ENCODE measurements at regions not wholly inside any gene's neighbourhood (a gene's known extent, or its start where the extent isn't known, plus 50 kb on each side); places are given as distances from the start of the nearest gene placed in this dataset.

- Mint-ChIP-seq H3K9me3 (no peaks in the 10 kb centered on the region), H3K4me1 (no peaks in the 10 kb centered on the region), H3K4me3 (no peak overlapping the region)
These were observed 151.1 kb upstream of the TSHZ3 start for GRCh38 chr19:31500197-31500830.

GRCh38 chr19:31500946-31501345 is 151.7 kb upstream of the TSHZ3 start:
- Mint-ChIP-seq H3K9me3 (no peaks in the 10 kb centered on the region), H3K4me3 (no peak overlapping the region), H3K4me1 (no peaks in the 10 kb centered on the region), H3K36me3 (no peaks in the 10 kb centered on the region), H3K27me3 (ENCODE audit: low read depth in 3 of 3) (peaks cover 0 to 5% (median 2%) of the 10 kb centered on the region in 3 donors), H3K27ac (no peak overlapping the region)
- no peak for DNase-seq

More at GRCh38 chr19:31500197-31500830, 151.1 kb upstream of the TSHZ3 start:
- no peaks in the 10 kb centered on the region for H3K36me3 Mint-ChIP-seq
- peaks cover 0 to 7% (median 2%) of the 10 kb centered on the region in 3 donors for H3K27me3 Mint-ChIP-seq (ENCODE audit: low read depth in 3 of 3)
- H3K27ac Mint-ChIP-seq: no peak overlapping the region
- DNase-seq: no peak

- Mint-ChIP-seq H3K4me3 (no peak overlapping the region), H3K27me3 (ENCODE audit: low read depth in 3 of 3) (peaks cover 0 to 5% (median 2%) of the 10 kb centered on the region in 3 donors), H3K27ac (no peak overlapping the region), H3K4me1 (no peaks in the 10 kb centered on the region), H3K9me3 (no peaks in the 10 kb centered on the region), H3K36me3 (no peaks in the 10 kb centered on the region)
- no peak for DNase-seq
These were observed 152.4 kb upstream of the TSHZ3 start for GRCh38 chr19:31501427-31502195.

GRCh38 chr19:31502536-31503170 is 153.4 kb upstream of the TSHZ3 start:
- Mint-ChIP-seq H3K36me3 (no peaks in the 10 kb centered on the region), H3K9me3 (no peaks in the 10 kb centered on the region), H3K27ac (no peak overlapping the region), H3K27me3 (ENCODE audit: low read depth in 3 of 3) (peaks cover 0 to 5% (median 2%) of the 10 kb centered on the region in 3 donors), H3K4me3 (no peak overlapping the region), H3K4me1 (no peaks in the 10 kb centered on the region)
- DNase-seq: no peak

GRCh38 chr19:31503211-31503610 is 154.0 kb upstream of the TSHZ3 start:
- H3K27me3 Mint-ChIP-seq (ENCODE audit: low read depth in 3 of 3): peaks cover 0 to 5% (median 2%) of the 10 kb centered on the region in 3 donors
- no peaks in the 10 kb centered on the region for H3K36me3 Mint-ChIP-seq
- no peak overlapping the region for H3K27ac Mint-ChIP-seq
- H3K4me1 Mint-ChIP-seq: no peaks in the 10 kb centered on the region
- H3K4me3 Mint-ChIP-seq: no peak overlapping the region
- H3K9me3 Mint-ChIP-seq: no peaks in the 10 kb centered on the region
- DNase-seq: no peak

GRCh38 chr19:31504221-31504620 is 155.0 kb upstream of the TSHZ3 start:
- DNase-seq: no peak
- H3K36me3 Mint-ChIP-seq: no peaks in the 10 kb centered on the region
- peaks cover 0 to 3% (median 0%) of the 10 kb centered on the region in 6 donors for H3K9me3 Mint-ChIP-seq
- H3K27me3 Mint-ChIP-seq (ENCODE audit: low read depth in 3 of 3): peaks cover 3 to 5% (median 5%) of the 10 kb centered on the region in 3 donors
- H3K27ac Mint-ChIP-seq: no peak overlapping the region
- no peak overlapping the region for H3K4me3 Mint-ChIP-seq
- no peaks in the 10 kb centered on the region for H3K4me1 Mint-ChIP-seq

GRCh38 chr19:31505596-31505910 is 156.3 kb upstream of the TSHZ3 start:
- no peak overlapping the region for H3K4me3 Mint-ChIP-seq

GRCh38 chr19:31506102-31506501 is 156.9 kb upstream of the TSHZ3 start:
- Mint-ChIP-seq H3K27me3 (ENCODE audit: low read depth in 3 of 3) (peaks cover 3 to 6% (median 5%) of the 10 kb centered on the region in 3 donors), H3K4me1 (no peaks in the 10 kb centered on the region), H3K4me3 (no peak overlapping the region), H3K9me3 (peaks cover 0 to 3% (median 0%) of the 10 kb centered on the region in 6 donors), H3K36me3 (no peaks in the 10 kb centered on the region), H3K27ac (no peak overlapping the region)
- no peak for DNase-seq

More at GRCh38 chr19:31505596-31505910, 156.3 kb upstream of the TSHZ3 start:
- Mint-ChIP-seq H3K36me3 (no peaks in the 10 kb centered on the region), H3K27me3 (ENCODE audit: low read depth in 3 of 3) (peaks cover 3 to 5% (median 5%) of the 10 kb centered on the region in 3 donors), H3K4me1 (no peaks in the 10 kb centered on the region), H3K9me3 (peaks cover 0 to 3% (median 0%) of the 10 kb centered on the region in 6 donors), H3K27ac (no peak overlapping the region)
- DNase-seq: no peak

- H3K27ac Mint-ChIP-seq: no peak overlapping the region
- no peaks in the 10 kb centered on the region for H3K36me3 Mint-ChIP-seq
- no peak overlapping the region for H3K4me3 Mint-ChIP-seq
- no peak for DNase-seq
- H3K9me3 Mint-ChIP-seq: peaks cover 0 to 3% (median 0%) of the 10 kb centered on the region in 6 donors
- no peaks in the 10 kb centered on the region for H3K4me1 Mint-ChIP-seq
- peaks cover 0 to 5% (median 3%) of the 10 kb centered on the region in 3 donors for H3K27me3 Mint-ChIP-seq (ENCODE audit: low read depth in 3 of 3)
These were observed 161.4 kb upstream of the TSHZ3 start for GRCh38 chr19:31510635-31511034.

- H3K36me3 Mint-ChIP-seq: no peaks in the 10 kb centered on the region
- no peak overlapping the region for H3K27ac Mint-ChIP-seq
- peaks cover 0 to 3% (median 0%) of the 10 kb centered on the region in 6 donors for H3K9me3 Mint-ChIP-seq
- no peaks in the 10 kb centered on the region for H3K4me1 Mint-ChIP-seq
- peaks cover 0 to 5% (median 3%) of the 10 kb centered on the region in 3 donors for H3K27me3 Mint-ChIP-seq (ENCODE audit: low read depth in 3 of 3)
- H3K4me3 Mint-ChIP-seq: no peak overlapping the region
- DNase-seq: no peak
These were observed 161.9 kb upstream of the TSHZ3 start for GRCh38 chr19:31511098-31511497.

- no peak for DNase-seq
- Mint-ChIP-seq H3K27me3 (ENCODE audit: low read depth in 3 of 3) (peaks cover 0 to 5% (median 3%) of the 10 kb centered on the region in 3 donors), H3K9me3 (peaks cover 0 to 3% (median 0%) of the 10 kb centered on the region in 6 donors), H3K4me3 (no peak overlapping the region), H3K4me1 (no peaks in the 10 kb centered on the region), H3K36me3 (no peaks in the 10 kb centered on the region), H3K27ac (no peak overlapping the region)
These were observed 162.5 kb upstream of the TSHZ3 start for GRCh38 chr19:31511696-31512095.

GRCh38 chr19:31512181-31512970 is 163.1 kb upstream of the TSHZ3 start:
- H3K9me3 Mint-ChIP-seq: peaks cover 0 to 3% (median 0%) of the 10 kb centered on the region in 6 donors
- no peak overlapping the region for H3K27ac Mint-ChIP-seq
- no peaks in the 10 kb centered on the region for H3K36me3 Mint-ChIP-seq
- no peaks in the 10 kb centered on the region for H3K4me1 Mint-ChIP-seq
- H3K4me3 Mint-ChIP-seq: no peak overlapping the region
- DNase-seq: no peak
- H3K27me3 Mint-ChIP-seq (ENCODE audit: low read depth in 3 of 3): peaks cover 0 to 5% (median 3%) of the 10 kb centered on the region in 3 donors

- no peaks in the 10 kb centered on the region for H3K4me1 Mint-ChIP-seq
- H3K9me3 Mint-ChIP-seq: peaks cover 0 to 3% (median 0%) of the 10 kb centered on the region in 6 donors
- no peak overlapping the region for H3K27ac Mint-ChIP-seq
- H3K36me3 Mint-ChIP-seq: no peaks in the 10 kb centered on the region
- H3K27me3 Mint-ChIP-seq (ENCODE audit: low read depth in 3 of 3): peaks cover 0 to 3% (median 0%) of the 10 kb centered on the region in 3 donors
- no peak overlapping the region for H3K4me3 Mint-ChIP-seq
- DNase-seq: no peak
These were observed 164.6 kb upstream of the TSHZ3 start for GRCh38 chr19:31513841-31514240.
